Stimulated activated memory B cell treated with anti-CD40 and anti-IgM and Interleukin-4, amounts not matched to agents 10 μg/mL and 1 μg/mL and 100 μg/mL, for 72 hours (primary cell): ENCODE measurements at regions not wholly inside any gene's neighbourhood (a gene's known extent, or its start where the extent isn't known, plus 50 kb on each side); places are given as distances from the start of the nearest gene placed in this dataset.
A peak's percentile ranks its signal among the peaks of the same experiment; 100 is the strongest.

Experiments
- ATAC-seq: fragments of 150-1000 bp; cut with Tn5 transposase; 2 replicates; pipeline ENCODE4 v1.10.0; 2021
- H3K27ac Mint-ChIP-seq: one replicate; pipeline ENCODE4 v1.8.0; 2022; ENCODE audit warnings: mild to moderate bottlenecking, mixed read lengths
- H3K27me3 Mint-ChIP-seq: one replicate; pipeline ENCODE4 v1.8.0; 2022; ENCODE audit warnings: mixed read lengths
- H3K36me3 Mint-ChIP-seq: one replicate; pipeline ENCODE4 v1.8.0; 2022; ENCODE audit warnings: mixed read lengths
- H3K4me1 Mint-ChIP-seq: one replicate; pipeline ENCODE4 v1.8.0; 2022; ENCODE audit warnings: mixed read lengths
- H3K4me3 Mint-ChIP-seq: one replicate; pipeline ENCODE4 v1.8.0; 2022; ENCODE audit warnings: mild to moderate bottlenecking, moderate library complexity, mixed read lengths
- H3K9me3 Mint-ChIP-seq: one replicate; pipeline ENCODE4 v1.8.0; 2022; ENCODE audit warnings: mixed read lengths

GRCh38 chr4:14783011-14783877 lies 219.0 kb upstream of the CPEB2 start:
- H3K4me1 Mint-ChIP-seq: peaks cover 7% of the 10 kb centered on the region
- peak overlapping the region; percentile 36 for H3K27ac Mint-ChIP-seq
- no peaks in the 10 kb centered on the region for H3K36me3 Mint-ChIP-seq
- H3K27me3 Mint-ChIP-seq: no peaks in the 10 kb centered on the region
- H3K4me3 Mint-ChIP-seq: no peak overlapping the region
- H3K9me3 Mint-ChIP-seq: peaks cover 2% of the 10 kb centered on the region
- peak; percentile 91 for ATAC-seq

- ATAC-seq: no peak
- Mint-ChIP-seq H3K36me3 (no peaks in the 10 kb centered on the region), H3K9me3 (peaks cover 5% of the 10 kb centered on the region), H3K27ac (no peak overlapping the region), H3K4me1 (peaks cover 7% of the 10 kb centered on the region), H3K4me3 (no peak overlapping the region), H3K27me3 (peaks cover 16% of the 10 kb centered on the region)
These were observed 215.1 kb upstream of the CPEB2 start for GRCh38 chr4:14787221-14787620.

- peaks cover 5% of the 10 kb centered on the region for H3K9me3 Mint-ChIP-seq
- H3K27ac Mint-ChIP-seq: no peak overlapping the region
- peaks cover 7% of the 10 kb centered on the region for H3K4me1 Mint-ChIP-seq
- H3K27me3 Mint-ChIP-seq: peaks cover 16% of the 10 kb centered on the region
- ATAC-seq: no peak
- no peak overlapping the region for H3K4me3 Mint-ChIP-seq
- H3K36me3 Mint-ChIP-seq: no peaks in the 10 kb centered on the region
These were observed 214.4 kb upstream of the CPEB2 start for GRCh38 chr4:14787894-14788293.

- peaks cover 13% of the 10 kb centered on the region for H3K9me3 Mint-ChIP-seq
- H3K27me3 Mint-ChIP-seq: peaks cover 16% of the 10 kb centered on the region
- peaks cover 1% of the 10 kb centered on the region for H3K4me1 Mint-ChIP-seq
- H3K27ac Mint-ChIP-seq: no peak overlapping the region
- no peak for ATAC-seq
- H3K36me3 Mint-ChIP-seq: peaks cover 6% of the 10 kb centered on the region
- no peak overlapping the region for H3K4me3 Mint-ChIP-seq
These were observed 211.8 kb upstream of the CPEB2 start for GRCh38 chr4:14790494-14790893.

GRCh38 chr4:14792702-14793227 lies 209.5 kb upstream of the CPEB2 start:
- H3K36me3 Mint-ChIP-seq: peaks cover 10% of the 10 kb centered on the region
- no peak overlapping the region for H3K4me3 Mint-ChIP-seq
- peaks cover 26% of the 10 kb centered on the region for H3K9me3 Mint-ChIP-seq
- H3K27me3 Mint-ChIP-seq: peaks cover 16% of the 10 kb centered on the region
- H3K27ac Mint-ChIP-seq: no peak overlapping the region
- peaks cover 5% of the 10 kb centered on the region for H3K4me1 Mint-ChIP-seq
- no peak for ATAC-seq

- Mint-ChIP-seq H3K4me3 (no peak overlapping the region), H3K27me3 (no peaks in the 10 kb centered on the region), H3K36me3 (peaks cover 5% of the 10 kb centered on the region), H3K27ac (no peak overlapping the region), H3K9me3 (peaks cover 21% of the 10 kb centered on the region), H3K4me1 (peaks cover 12% of the 10 kb centered on the region)
- ATAC-seq: no peak
These were observed 201.3 kb upstream of the CPEB2 start for GRCh38 chr4:14800977-14801376.

GRCh38 chr4:14802596-14802995 lies 199.7 kb upstream of the CPEB2 start:
- peaks cover 7% of the 10 kb centered on the region for H3K36me3 Mint-ChIP-seq
- H3K27ac Mint-ChIP-seq: no peak overlapping the region

GRCh38 chr4:14807856-14808255 lies 194.4 kb upstream of the CPEB2 start:
- no peak for ATAC-seq
- Mint-ChIP-seq H3K36me3 (peaks cover 6% of the 10 kb centered on the region), H3K9me3 (peaks cover 3% of the 10 kb centered on the region), H3K4me1 (peaks cover 6% of the 10 kb centered on the region), H3K27ac (no peak overlapping the region), H3K27me3 (no peaks in the 10 kb centered on the region), H3K4me3 (no peak overlapping the region)

More at GRCh38 chr4:14802596-14802995, 199.7 kb upstream of the CPEB2 start:
- peaks cover 15% of the 10 kb centered on the region for H3K9me3 Mint-ChIP-seq
- peaks cover 14% of the 10 kb centered on the region for H3K4me1 Mint-ChIP-seq
- no peaks in the 10 kb centered on the region for H3K27me3 Mint-ChIP-seq
- no peak for ATAC-seq
- no peak overlapping the region for H3K4me3 Mint-ChIP-seq

GRCh38 chr4:14809203-14809602 lies 193.1 kb upstream of the CPEB2 start:
- no peak for ATAC-seq
- Mint-ChIP-seq H3K4me1 (peaks cover 6% of the 10 kb centered on the region), H3K27ac (no peak overlapping the region), H3K9me3 (peaks cover 3% of the 10 kb centered on the region), H3K4me3 (no peak overlapping the region), H3K27me3 (no peaks in the 10 kb centered on the region), H3K36me3 (peaks cover 6% of the 10 kb centered on the region)

GRCh38 chr4:14810121-14810520 lies 192.2 kb upstream of the CPEB2 start:
- Mint-ChIP-seq H3K27ac (no peak overlapping the region), H3K4me3 (no peak overlapping the region), H3K36me3 (peaks cover 6% of the 10 kb centered on the region), H3K9me3 (peaks cover 3% of the 10 kb centered on the region), H3K4me1 (peaks cover 6% of the 10 kb centered on the region), H3K27me3 (no peaks in the 10 kb centered on the region)
- no peak for ATAC-seq

- H3K4me3 Mint-ChIP-seq: no peak overlapping the region
These were observed 191.7 kb upstream of the CPEB2 start for GRCh38 chr4:14810568-14810967.

GRCh38 chr4:14812101-14812500 lies 190.2 kb upstream of the CPEB2 start:
- no peaks in the 10 kb centered on the region for H3K27me3 Mint-ChIP-seq
- ATAC-seq: no peak
- H3K27ac Mint-ChIP-seq: no peak overlapping the region
- no peak overlapping the region for H3K4me3 Mint-ChIP-seq
- H3K4me1 Mint-ChIP-seq: peaks cover 6% of the 10 kb centered on the region
- peaks cover 3% of the 10 kb centered on the region for H3K9me3 Mint-ChIP-seq
- H3K36me3 Mint-ChIP-seq: peaks cover 6% of the 10 kb centered on the region

More at GRCh38 chr4:14810568-14810967, 191.7 kb upstream of the CPEB2 start:
- H3K27ac Mint-ChIP-seq: no peak overlapping the region
- H3K36me3 Mint-ChIP-seq: peaks cover 6% of the 10 kb centered on the region
- H3K4me1 Mint-ChIP-seq: peaks cover 6% of the 10 kb centered on the region
- ATAC-seq: no peak
- H3K27me3 Mint-ChIP-seq: no peaks in the 10 kb centered on the region
- H3K9me3 Mint-ChIP-seq: peaks cover 3% of the 10 kb centered on the region

GRCh38 chr4:14816623-14817261 lies 185.5 kb upstream of the CPEB2 start:
- Mint-ChIP-seq H3K27ac (no peak overlapping the region), H3K9me3 (no peaks in the 10 kb centered on the region), H3K4me3 (no peak overlapping the region), H3K36me3 (no peaks in the 10 kb centered on the region), H3K27me3 (no peaks in the 10 kb centered on the region), H3K4me1 (no peaks in the 10 kb centered on the region)
- ATAC-seq: no peak

- H3K4me1 Mint-ChIP-seq: no peaks in the 10 kb centered on the region
- no peak for ATAC-seq
- no peaks in the 10 kb centered on the region for H3K36me3 Mint-ChIP-seq
- H3K9me3 Mint-ChIP-seq: no peaks in the 10 kb centered on the region
- H3K27me3 Mint-ChIP-seq: peaks cover 8% of the 10 kb centered on the region
- H3K4me3 Mint-ChIP-seq: no peak overlapping the region
- H3K27ac Mint-ChIP-seq: no peak overlapping the region
These were observed 178.1 kb upstream of the CPEB2 start for GRCh38 chr4:14824189-14824588.

- no peak overlapping the region for H3K4me3 Mint-ChIP-seq
- H3K4me1 Mint-ChIP-seq: no peaks in the 10 kb centered on the region
- H3K27me3 Mint-ChIP-seq: peaks cover 8% of the 10 kb centered on the region
- H3K27ac Mint-ChIP-seq: no peak overlapping the region
- no peaks in the 10 kb centered on the region for H3K9me3 Mint-ChIP-seq
- H3K36me3 Mint-ChIP-seq: no peaks in the 10 kb centered on the region
- ATAC-seq: no peak
These were observed 175.2 kb upstream of the CPEB2 start for GRCh38 chr4:14827111-14827510.

- Mint-ChIP-seq H3K27me3 (peaks cover 8% of the 10 kb centered on the region), H3K36me3 (no peaks in the 10 kb centered on the region), H3K9me3 (no peaks in the 10 kb centered on the region), H3K27ac (no peak overlapping the region), H3K4me3 (no peak overlapping the region), H3K4me1 (no peaks in the 10 kb centered on the region)
- ATAC-seq: no peak
These were observed 172.5 kb upstream of the CPEB2 start for GRCh38 chr4:14829795-14830194.
